ENCODE measurements at regions not wholly inside any gene's neighbourhood (a gene's known extent, or its start where the extent isn't known, plus 50 kb on each side); places are given as distances from the start of the nearest gene placed in this dataset.

GRCh38 chr3:101172516-101172915 lies 147.9 kb downstream of the IMPG2 start:
- DNase-seq (ENCODE audit: low read depth): no peak

GRCh38 chr3:101171681-101172191 lies 148.6 kb downstream of the IMPG2 start:
- no peak for DNase-seq (ENCODE audit: low read depth)

GRCh38 chr3:101170806-101171558 lies 149.4 kb downstream of the IMPG2 start:
- no peak for DNase-seq (ENCODE audit: low read depth)

GRCh38 chr3:101170062-101170771 lies 150.2 kb downstream of the IMPG2 start:
- DNase-seq (ENCODE audit: low read depth): no peak

GRCh38 chr3:101169516-101169915 lies 150.9 kb downstream of the IMPG2 start:
- DNase-seq (ENCODE audit: low read depth): no peak

- DNase-seq (ENCODE audit: low read depth): no peak
These were observed 153.0 kb downstream of the IMPG2 start for GRCh38 chr3:101167376-101167775.

- DNase-seq (ENCODE audit: low read depth): no peak
These were observed 154.2 kb downstream of the IMPG2 start for GRCh38 chr3:101166150-101166549.

- DNase-seq (ENCODE audit: low read depth): no peak
These were observed 156.8 kb downstream of the IMPG2 start for GRCh38 chr3:101163554-101163953.

- no peak for DNase-seq (ENCODE audit: low read depth)
These were observed 160.9 kb downstream of the IMPG2 start for GRCh38 chr3:101159478-101159877.

- DNase-seq (ENCODE audit: low read depth): no peak
These were observed 162.0 kb downstream of the IMPG2 start for GRCh38 chr3:101158374-101158773.

- no peak for DNase-seq (ENCODE audit: low read depth)
These were observed 163.5 kb downstream of the IMPG2 start for GRCh38 chr3:101156787-101157345.

- no peak for DNase-seq (ENCODE audit: low read depth)
These were observed 162.6 kb upstream of the ABI3BP start for GRCh38 chr3:101155825-101156224.

- DNase-seq (ENCODE audit: low read depth): no peak
These were observed 161.2 kb upstream of the ABI3BP start for GRCh38 chr3:101154401-101154800.

- no peak for DNase-seq (ENCODE audit: low read depth)
These were observed 158.2 kb upstream of the ABI3BP start for GRCh38 chr3:101151286-101151913.

- no peak for DNase-seq (ENCODE audit: low read depth)
These were observed 157.3 kb upstream of the ABI3BP start for GRCh38 chr3:101150504-101150903.

GRCh38 chr3:101149707-101150106 lies 156.5 kb upstream of the ABI3BP start:
- DNase-seq (ENCODE audit: low read depth): no peak

- DNase-seq (ENCODE audit: low read depth): no peak
These were observed 156.0 kb upstream of the ABI3BP start for GRCh38 chr3:101149251-101149650.

GRCh38 chr3:101148001-101148400 lies 154.8 kb upstream of the ABI3BP start:
- no peak for DNase-seq (ENCODE audit: low read depth)

GRCh38 chr3:101146946-101147345 lies 153.7 kb upstream of the ABI3BP start:
- no peak for DNase-seq (ENCODE audit: low read depth)

- no peak for DNase-seq (ENCODE audit: low read depth)
These were observed 150.9 kb upstream of the ABI3BP start for GRCh38 chr3:101144105-101144504.

GRCh38 chr3:101143012-101143411 lies 149.8 kb upstream of the ABI3BP start:
- DNase-seq (ENCODE audit: low read depth): no peak

- DNase-seq (ENCODE audit: low read depth): no peak
These were observed 148.9 kb upstream of the ABI3BP start for GRCh38 chr3:101142160-101142559.

- DNase-seq (ENCODE audit: low read depth): no peak
These were observed 147.9 kb upstream of the ABI3BP start for GRCh38 chr3:101141135-101141534.
